ENCODE measurements at regions not wholly inside any gene's neighbourhood (a gene's known extent, or its start where the extent isn't known, plus 50 kb on each side); places are given as distances from the start of the nearest gene placed in this dataset.

DNA sequence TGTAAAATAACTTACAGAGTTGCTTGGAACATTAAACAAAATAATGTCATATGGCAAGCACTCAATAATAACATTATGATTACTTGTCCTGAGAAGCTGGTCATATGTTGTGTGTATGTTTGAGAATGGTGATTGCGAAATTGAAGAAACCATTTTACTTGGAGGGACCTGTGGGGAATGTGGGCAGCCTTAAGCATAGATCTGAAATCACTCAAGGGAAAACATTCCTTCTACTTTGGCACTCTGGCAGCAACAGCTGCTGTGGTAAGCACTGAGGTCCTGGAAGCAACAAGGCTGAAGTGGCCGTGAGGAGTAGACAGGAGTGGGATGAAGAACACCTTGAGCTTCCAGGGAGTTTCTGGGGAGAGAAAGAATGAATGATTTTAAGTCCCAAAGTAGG is 165.4 kb upstream of the ADAMTS5 start:
- TF ChIP-seq, protein P1, sequence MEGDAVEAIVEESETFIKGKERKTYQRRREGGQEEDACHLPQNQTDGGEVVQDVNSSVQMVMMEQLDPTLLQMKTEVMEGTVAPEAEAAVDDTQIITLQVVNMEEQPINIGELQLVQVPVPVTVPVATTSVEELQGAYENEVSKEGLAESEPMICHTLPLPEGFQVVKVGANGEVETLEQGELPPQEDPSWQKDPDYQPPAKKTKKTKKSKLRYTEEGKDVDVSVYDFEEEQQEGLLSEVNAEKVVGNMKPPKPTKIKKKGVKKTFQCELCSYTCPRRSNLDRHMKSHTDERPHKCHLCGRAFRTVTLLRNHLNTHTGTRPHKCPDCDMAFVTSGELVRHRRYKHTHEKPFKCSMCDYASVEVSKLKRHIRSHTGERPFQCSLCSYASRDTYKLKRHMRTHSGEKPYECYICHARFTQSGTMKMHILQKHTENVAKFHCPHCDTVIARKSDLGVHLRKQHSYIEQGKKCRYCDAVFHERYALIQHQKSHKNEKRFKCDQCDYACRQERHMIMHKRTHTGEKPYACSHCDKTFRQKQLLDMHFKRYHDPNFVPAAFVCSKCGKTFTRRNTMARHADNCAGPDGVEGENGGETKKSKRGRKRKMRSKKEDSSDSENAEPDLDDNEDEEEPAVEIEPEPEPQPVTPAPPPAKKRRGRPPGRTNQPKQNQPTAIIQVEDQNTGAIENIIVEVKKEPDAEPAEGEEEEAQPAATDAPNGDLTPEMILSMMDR (IDR thresholded peaks at IDR 0.05) = no peak
- TF ChIP-seq EP300 (IDR thresholded peaks at IDR 0.05) = no peak
